ENCODE measurements at regions not wholly inside any gene's neighbourhood (a gene's known extent, or its start where the extent isn't known, plus 50 kb on each side); places are given as distances from the start of the nearest gene placed in this dataset.

DNA sequence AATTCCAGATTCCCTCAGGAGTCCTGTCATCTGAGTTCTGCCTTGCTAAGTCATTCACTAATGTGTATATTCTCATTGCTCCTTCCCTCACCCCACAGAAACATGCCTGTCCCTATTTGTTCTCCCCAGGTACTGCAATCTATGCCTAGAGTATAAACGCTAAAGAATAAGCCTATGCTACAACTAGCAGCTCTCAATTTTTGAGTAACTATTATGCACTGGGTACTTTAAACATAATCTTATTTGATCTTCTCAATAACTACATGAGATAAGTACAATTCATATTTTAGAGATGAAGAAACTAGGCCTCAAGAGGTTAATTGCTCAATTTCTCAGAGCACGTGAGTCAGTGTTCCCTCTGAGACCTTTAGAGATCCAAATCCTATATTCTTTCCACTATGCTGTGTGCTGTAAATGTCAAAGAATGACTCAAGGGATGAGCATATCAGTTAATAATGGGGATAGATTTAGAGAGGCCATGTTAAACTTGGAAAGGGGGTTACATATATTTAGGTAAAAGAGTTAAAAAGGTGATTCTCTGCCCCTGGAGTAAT, 423.8 kb upstream of the ADGRB3 start:
- TF ChIP-seq ZFP69B (tag by site-specific recombination; IDR thresholded peaks at IDR 0.05) (no peak), ZNF10 (tag by site-specific recombination; IDR thresholded peaks at IDR 0.05) (no peak), ZNF223 (tag by site-specific recombination; IDR thresholded peaks at IDR 0.05) (no peak), ZNF140 (tag by site-specific recombination; IDR thresholded peaks at IDR 0.05) (no peak), ZFHX2 (tag by site-specific recombination; conservative IDR thresholded peaks at IDR 0.05) (no peak), ZNF16 (tag by site-specific recombination; IDR thresholded peaks at IDR 0.05; ENCODE audit: low read depth) (no peak)
- TF ChIP-seq, protein P1, sequence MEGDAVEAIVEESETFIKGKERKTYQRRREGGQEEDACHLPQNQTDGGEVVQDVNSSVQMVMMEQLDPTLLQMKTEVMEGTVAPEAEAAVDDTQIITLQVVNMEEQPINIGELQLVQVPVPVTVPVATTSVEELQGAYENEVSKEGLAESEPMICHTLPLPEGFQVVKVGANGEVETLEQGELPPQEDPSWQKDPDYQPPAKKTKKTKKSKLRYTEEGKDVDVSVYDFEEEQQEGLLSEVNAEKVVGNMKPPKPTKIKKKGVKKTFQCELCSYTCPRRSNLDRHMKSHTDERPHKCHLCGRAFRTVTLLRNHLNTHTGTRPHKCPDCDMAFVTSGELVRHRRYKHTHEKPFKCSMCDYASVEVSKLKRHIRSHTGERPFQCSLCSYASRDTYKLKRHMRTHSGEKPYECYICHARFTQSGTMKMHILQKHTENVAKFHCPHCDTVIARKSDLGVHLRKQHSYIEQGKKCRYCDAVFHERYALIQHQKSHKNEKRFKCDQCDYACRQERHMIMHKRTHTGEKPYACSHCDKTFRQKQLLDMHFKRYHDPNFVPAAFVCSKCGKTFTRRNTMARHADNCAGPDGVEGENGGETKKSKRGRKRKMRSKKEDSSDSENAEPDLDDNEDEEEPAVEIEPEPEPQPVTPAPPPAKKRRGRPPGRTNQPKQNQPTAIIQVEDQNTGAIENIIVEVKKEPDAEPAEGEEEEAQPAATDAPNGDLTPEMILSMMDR (tag by site-specific recombination; IDR thresholded peaks at IDR 0.05) = no peak
- TF ChIP-seq, protein P2, sequence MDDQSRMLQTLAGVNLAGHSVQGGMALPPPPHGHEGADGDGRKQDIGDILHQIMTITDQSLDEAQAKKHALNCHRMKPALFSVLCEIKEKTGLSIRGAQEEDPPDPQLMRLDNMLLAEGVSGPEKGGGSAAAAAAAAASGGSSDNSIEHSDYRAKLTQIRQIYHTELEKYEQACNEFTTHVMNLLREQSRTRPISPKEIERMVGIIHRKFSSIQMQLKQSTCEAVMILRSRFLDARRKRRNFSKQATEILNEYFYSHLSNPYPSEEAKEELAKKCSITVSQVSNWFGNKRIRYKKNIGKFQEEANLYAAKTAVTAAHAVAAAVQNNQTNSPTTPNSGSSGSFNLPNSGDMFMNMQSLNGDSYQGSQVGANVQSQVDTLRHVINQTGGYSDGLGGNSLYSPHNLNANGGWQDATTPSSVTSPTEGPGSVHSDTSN (CRISPR knock-in tag; IDR thresholded peaks at IDR 0.05) = no peak
- TF ChIP-seq, protein P3, sequence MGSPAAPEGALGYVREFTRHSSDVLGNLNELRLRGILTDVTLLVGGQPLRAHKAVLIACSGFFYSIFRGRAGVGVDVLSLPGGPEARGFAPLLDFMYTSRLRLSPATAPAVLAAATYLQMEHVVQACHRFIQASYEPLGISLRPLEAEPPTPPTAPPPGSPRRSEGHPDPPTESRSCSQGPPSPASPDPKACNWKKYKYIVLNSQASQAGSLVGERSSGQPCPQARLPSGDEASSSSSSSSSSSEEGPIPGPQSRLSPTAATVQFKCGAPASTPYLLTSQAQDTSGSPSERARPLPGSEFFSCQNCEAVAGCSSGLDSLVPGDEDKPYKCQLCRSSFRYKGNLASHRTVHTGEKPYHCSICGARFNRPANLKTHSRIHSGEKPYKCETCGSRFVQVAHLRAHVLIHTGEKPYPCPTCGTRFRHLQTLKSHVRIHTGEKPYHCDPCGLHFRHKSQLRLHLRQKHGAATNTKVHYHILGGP (tag by site-specific recombination; IDR thresholded peaks at IDR 0.05) = no peak

Measured in HEK293 (cell line).